LHCN-M2 (cell line): ENCODE measurements at regions not wholly inside any gene's neighbourhood (a gene's known extent, or its start where the extent isn't known, plus 50 kb on each side); places are given as distances from the start of the nearest gene placed in this dataset.

Experiments
- DNase-seq: peaks from one replicate; pipeline ENCODE4 v3.0.0-alpha.2; 2012; ENCODE audit warnings: low read depth

DNA sequence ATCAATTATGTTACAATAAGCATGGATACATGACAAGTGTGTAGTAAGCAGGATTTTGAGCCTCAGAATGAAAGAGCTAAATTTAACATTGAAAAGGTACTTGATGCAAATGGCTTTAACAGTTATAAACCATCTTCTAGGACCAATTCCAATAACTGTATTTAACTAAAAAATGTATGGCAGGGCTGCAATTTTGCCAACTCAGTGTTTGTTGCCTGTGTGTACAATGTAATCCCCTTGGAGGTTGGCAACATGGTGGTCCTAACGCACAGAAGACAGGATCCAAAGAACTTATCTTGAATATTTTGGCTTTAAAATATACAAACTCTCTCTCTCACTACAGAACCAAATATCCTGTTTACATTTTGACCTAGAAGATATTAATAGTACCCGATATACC lies 2314.1 kb downstream of the LRRC4C start:
- DNase-seq: no peak

GRCh38 chr11:39144351-39145130 lies 2314.9 kb downstream of the LRRC4C start:
- DNase-seq: no peak

DNA sequence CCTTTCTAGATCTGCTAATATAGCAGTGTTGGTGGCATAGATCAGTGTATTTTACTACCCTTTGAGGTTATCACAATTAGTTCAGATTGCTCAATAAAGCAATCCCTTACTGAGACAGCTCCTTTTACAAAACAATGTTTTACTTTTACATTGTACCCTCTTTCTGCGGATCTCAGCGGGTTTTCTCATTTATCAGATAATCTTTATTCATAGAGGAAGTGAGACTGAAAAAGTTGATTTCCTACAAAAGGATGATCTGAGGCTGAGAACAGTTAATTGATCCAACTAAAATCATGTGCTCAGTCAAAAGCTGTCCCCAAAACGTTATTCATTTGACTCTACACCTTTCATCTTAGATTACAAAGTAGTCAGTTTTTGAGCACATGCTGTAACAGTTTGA lies 2319.9 kb downstream of the LRRC4C start:
- no peak for DNase-seq

- no peak for DNase-seq
Observed at GRCh38 chr11:39120890-39121289, 2338.6 kb downstream of the LRRC4C start.

- no peak for DNase-seq
Observed at GRCh38 chr11:39113606-39114005, 2345.8 kb downstream of the LRRC4C start.

DNA sequence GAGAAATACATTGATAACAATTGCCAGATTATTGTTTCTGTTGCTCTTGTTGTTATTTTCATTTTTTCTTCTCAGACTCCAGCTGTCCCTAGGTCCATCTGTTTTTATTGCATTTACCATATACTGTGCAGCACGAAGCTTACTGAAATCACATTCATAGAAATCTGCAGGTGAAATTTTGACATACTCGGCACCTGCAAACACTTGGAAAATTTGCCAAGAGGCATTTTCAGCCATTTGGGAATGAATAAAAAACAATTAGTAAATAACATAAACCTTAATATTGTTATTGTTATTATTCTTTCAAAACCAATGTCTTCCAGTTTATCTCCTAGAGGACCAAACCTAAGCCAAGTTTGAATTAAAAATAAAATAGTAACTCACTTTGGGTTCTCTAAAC lies 2357.2 kb downstream of the LRRC4C start:
- no peak for DNase-seq

- DNase-seq: no peak
Observed at GRCh38 chr11:39078465-39078864, 2381.0 kb downstream of the LRRC4C start.

- no peak for DNase-seq
Observed at GRCh38 chr11:39037611-39038010, 2421.8 kb downstream of the LRRC4C start.

DNA sequence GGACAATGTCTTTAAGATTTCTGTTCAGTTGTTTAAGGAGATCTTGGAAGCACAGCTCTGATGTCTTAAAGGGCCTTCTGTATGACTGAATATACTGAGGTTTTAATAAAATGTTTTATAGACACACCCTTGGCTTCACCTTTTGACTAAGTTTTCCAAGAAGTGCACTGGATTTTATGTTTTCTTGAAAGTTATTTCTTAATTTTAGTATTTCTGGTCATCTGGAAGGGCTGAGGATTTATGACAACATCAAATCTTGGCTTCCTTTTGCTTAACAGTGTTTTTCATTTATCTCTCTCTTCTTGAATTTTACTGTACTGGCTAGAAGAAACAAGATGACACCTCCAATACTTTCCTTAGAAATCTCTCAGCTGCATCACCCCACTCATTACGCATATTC lies 2423.4 kb downstream of the LRRC4C start:
- DNase-seq: no peak

DNA sequence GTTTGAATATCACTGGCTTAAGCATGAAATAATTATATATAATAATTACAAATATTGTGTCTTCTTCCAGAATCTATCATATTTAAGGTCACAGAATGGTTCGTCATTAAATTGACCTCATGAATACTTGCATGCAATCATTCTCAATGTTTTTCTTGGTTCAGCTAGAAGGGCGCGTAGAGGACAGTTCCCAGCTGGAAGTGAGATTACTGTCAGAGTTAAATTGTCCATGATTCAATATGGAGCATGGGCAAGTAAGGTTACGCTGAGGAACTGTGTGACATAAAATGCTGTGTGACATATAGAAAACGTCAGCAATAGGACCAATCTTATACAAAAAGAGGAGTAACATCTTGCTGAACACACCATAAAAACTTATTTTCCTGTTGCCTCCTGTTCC lies 2423.5 kb upstream of the RAG2 start:
- no peak for DNase-seq

DNA sequence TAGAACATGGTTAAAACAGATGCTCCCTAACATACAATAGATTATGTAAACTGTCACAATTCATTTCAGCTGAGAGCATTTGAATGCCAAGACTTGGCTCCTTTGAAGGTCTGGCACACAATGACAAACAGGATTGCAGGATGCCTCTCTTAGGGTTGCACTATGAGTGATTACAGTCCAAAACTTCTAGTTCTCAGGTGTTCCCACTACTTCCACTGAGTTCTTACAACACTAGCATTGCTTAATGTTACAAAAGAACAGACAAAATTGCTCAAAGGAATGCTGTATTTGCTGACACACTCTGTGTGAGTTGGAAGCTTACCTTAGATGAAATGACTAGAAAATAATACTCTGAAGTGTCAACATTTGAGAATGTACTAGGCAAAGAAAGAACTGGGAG lies 2413.8 kb upstream of the RAG2 start:
- no peak for DNase-seq

DNA sequence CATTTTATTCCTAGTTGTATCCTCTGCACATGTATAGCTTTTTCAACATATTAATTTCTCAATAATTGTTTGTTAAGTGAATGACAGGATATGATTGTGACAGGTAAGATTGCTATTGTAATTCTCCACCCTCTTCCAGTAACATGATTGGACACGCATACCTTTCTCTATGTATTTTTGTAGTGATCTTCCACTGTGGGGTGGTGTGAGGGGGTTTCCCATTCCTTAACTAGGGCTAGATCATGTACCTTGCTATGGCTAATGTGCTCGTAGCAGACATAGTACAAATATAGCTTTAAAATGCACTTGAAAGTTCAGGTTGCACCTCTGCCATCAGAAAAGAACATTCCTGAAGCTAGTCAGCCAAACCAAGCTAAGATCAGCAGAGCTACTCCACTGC lies 2392.8 kb upstream of the RAG2 start:
- no peak for DNase-seq

GRCh38 chr11:38990139-38990538 lies 2392.1 kb upstream of the RAG2 start:
- no peak for DNase-seq

DNA sequence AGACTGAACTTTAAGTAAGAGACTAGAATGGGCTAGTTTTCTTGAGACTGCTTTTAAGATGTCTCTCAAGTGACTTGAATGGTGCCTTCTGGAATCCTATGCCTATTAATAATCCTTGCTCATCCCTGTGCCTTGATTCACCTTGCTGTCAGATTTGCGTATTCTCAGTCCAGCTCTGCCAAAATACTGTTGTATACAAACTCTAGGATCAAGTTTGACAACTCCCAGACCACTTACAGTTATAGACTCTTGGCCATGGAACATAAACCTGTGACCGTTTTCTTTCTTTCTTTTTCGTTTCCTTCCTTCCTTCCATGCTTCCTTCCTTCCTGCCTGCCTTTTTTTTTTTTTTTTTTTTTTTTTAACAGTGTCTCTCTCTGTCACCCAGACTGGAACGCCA lies 2390.9 kb upstream of the RAG2 start:
- no peak for DNase-seq

DNA sequence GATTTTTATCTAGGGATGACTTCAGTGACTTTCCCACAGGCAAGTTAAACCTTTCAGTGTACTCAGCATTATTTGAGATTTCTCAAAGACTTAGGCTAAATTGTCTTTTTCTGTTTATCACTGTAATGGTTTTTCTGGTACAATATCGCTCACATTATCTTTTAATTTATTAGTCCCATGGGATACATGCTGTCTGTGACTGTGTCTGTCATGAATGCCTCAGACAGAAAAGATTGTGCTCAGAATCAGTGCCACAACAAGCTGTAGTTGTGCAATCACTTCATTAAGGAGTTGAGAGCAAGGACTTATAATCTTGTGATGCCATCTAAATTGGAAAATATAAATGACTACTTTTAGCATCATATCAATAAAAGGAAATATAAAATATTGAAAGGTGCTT lies 2374.2 kb upstream of the RAG2 start:
- DNase-seq: no peak

- DNase-seq: no peak
Observed at GRCh38 chr11:38971141-38971540, 2373.1 kb upstream of the RAG2 start.

- no peak for DNase-seq
Observed at GRCh38 chr11:38968951-38969350, 2370.9 kb upstream of the RAG2 start.

GRCh38 chr11:38952698-38953097 lies 2354.7 kb upstream of the RAG2 start:
- no peak for DNase-seq

- DNase-seq: no peak
Observed at GRCh38 chr11:38950867-38951266, 2352.8 kb upstream of the RAG2 start.

GRCh38 chr11:38948392-38948791 lies 2350.4 kb upstream of the RAG2 start:
- DNase-seq: no peak

GRCh38 chr11:38937709-38938108 lies 2339.7 kb upstream of the RAG2 start:
- DNase-seq: no peak

- no peak for DNase-seq
Observed at GRCh38 chr11:38935941-38936340, 2337.9 kb upstream of the RAG2 start.

- no peak for DNase-seq
Observed at GRCh38 chr11:38927993-38928392, 2330.0 kb upstream of the RAG2 start.

DNA sequence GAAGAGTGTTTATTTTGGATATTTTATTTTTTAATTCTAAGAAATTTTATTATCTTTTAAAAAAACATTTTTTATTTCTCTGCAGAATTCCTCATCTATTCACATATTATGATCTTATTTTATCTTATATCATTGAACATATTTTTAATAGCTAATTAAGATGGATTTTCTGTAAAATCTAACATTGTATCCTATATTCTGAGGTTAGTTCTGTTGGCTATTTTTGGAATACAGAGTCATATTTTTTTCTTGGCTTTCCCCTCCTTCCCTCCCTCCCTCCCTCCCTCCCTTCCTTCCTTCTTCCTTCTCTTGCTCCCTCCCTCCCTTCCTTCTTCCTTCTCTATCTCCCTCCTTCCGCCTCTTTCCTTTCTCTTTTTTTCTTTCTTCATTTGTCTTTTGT lies 2326.6 kb upstream of the RAG2 start:
- no peak for DNase-seq
